Muscle of back (tissue), 3 donors: ENCODE measurements at regions not wholly inside any gene's neighbourhood (a gene's known extent, or its start where the extent isn't known, plus 50 kb on each side); places are given as distances from the start of the nearest gene placed in this dataset.
A peak's percentile ranks its signal among the peaks of the same experiment; 100 is the strongest.

Experiments
- DNase-seq, 3 donors: peaks; one replicate each; pipeline versions ENCODE4 v3.0.0 to v3.0.0-alpha.2; 2013

- no peak for DNase-seq
Observed at GRCh38 chr22:44423556-44424358, 74.3 kb downstream of the RTL6 start.

- no peak for DNase-seq
Observed at GRCh38 chr22:44422746-44423380, 75.2 kb downstream of the RTL6 start.

- no peak for DNase-seq
Observed at GRCh38 chr22:44419429-44419828, 78.6 kb downstream of the RTL6 start.

GRCh38 chr22:44413211-44413610 lies 84.8 kb downstream of the RTL6 start:
- no peak for DNase-seq

- no peak for DNase-seq
Observed at GRCh38 chr22:44412136-44412731, 85.8 kb downstream of the RTL6 start.

GRCh38 chr22:44411226-44412135 lies 86.6 kb downstream of the RTL6 start:
- DNase-seq = no peak

- DNase-seq = peak; percentile 45 to 66 (median 60)
Observed at GRCh38 chr22:44410451-44410991, 87.5 kb downstream of the RTL6 start.

GRCh38 chr22:44409974-44410316 lies 88.1 kb downstream of the RTL6 start:
- DNase-seq = no peak

- no peak for DNase-seq
Observed at GRCh38 chr22:44409211-44409973, 88.6 kb downstream of the RTL6 start.

- DNase-seq = no peak
Observed at GRCh38 chr22:44408829-44409192, 89.2 kb downstream of the RTL6 start.

GRCh38 chr22:44407987-44408828 lies 89.8 kb downstream of the RTL6 start:
- no peak for DNase-seq

- no peak for DNase-seq
Observed at GRCh38 chr22:44407171-44407986, 90.7 kb downstream of the RTL6 start.

- no peak for DNase-seq
Observed at GRCh38 chr22:44406341-44407170, 91.5 kb downstream of the RTL6 start.

- no peak for DNase-seq
Observed at GRCh38 chr22:44405661-44406060, 92.4 kb downstream of the RTL6 start.

GRCh38 chr22:44404341-44405020 lies 91.7 kb upstream of the SHISAL1 start:
- DNase-seq = no peak

- no peak for DNase-seq
Observed at GRCh38 chr22:44403602-44404329, 91.0 kb upstream of the SHISAL1 start.

- DNase-seq = no peak
Observed at GRCh38 chr22:44403166-44403565, 90.4 kb upstream of the SHISAL1 start.
